ENCODE measurements at regions not wholly inside any gene's neighbourhood (a gene's known extent, or its start where the extent isn't known, plus 50 kb on each side); places are given as distances from the start of the nearest gene placed in this dataset.

DNA sequence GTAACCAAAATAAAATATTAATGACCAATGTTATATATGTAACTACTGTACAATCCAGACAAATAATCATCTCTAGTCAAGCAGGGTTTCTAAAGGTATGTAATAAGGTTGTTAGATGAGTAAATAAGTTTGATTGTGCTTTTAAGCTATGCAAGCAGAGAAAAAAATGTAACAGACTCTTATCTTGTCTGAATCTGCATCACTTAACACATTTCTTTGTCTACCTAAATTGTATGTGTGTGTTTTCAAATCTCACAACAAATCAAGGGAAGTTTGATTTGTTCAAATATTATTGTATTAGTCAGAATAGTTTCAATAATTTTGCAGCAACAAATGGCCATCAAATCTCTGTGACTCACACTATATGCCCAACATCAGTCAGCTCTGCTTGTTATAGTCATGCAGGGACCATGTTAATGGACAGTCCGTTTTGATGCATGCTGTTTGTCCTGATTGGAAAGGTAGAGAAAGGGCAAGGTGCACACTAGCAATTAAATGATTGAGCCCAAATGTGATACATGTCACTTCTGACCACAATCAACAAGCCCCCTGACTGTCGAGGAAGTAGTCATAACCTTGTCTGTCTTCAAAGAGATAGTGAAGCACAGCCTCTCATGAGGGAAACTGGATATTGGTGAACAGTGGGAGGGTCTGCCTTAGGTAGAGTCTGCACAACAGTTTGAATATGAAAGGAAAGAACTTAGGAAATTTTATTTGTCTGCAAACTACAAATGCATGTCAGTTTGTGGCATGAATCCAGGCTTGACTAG, 349.4 kb upstream of the SATB1 start:
- Histone ChIP-seq H3K9me3 (ENCODE audit: control insufficient read depth, insufficient read depth, low read depth, low read length) (no peaks in the 10 kb centered on the region), H3K27ac (ENCODE audit: low read depth, low read length) (no peak overlapping the region), H3K36me3 (ENCODE audit: control insufficient read depth, insufficient read depth, low read length) (no peaks in the 10 kb centered on the region), H3K4me3 (ENCODE audit: low read depth, low read length) (no peak overlapping the region), H3K4me1 (ENCODE audit: control insufficient read depth, insufficient read depth, low read length) (peaks cover 6% of the 10 kb centered on the region; the same call in 1 of the 2 replicates), H3K27me3 (ENCODE audit: control insufficient read depth, insufficient read depth, low read length) (no peaks in the 10 kb centered on the region), H3K9ac (ENCODE audit: low read length) (no peak overlapping the region)

DNA sequence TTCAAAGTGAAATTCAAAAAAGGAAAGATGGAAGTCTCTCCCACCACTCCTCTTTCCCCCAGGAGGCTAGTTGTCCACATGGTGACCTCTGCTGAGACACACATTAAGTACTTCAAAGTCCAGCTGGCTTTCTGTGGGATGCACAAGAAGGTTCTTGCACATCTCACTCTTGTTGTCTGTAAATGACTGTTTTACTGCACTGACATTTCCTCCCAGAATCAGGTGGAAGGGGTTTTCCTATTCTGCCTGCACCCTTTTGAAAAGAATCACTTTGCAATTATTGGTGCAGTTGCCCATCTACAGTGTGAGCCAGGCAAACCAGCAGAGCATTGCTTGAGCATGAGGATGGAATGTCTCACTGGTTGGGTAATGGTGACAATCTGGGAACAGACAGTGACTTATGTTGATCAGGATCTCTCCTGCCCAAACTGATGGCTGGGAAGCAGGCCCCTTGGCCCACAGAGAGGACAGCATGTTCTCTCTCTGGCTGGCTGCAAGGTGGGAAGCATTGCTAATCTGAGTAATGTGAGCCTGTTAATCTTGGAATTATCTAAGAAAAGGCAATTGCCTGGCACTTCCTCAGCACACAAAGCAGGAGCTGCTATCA, 347.7 kb upstream of the SATB1 start:
- Histone ChIP-seq H3K4me1 (ENCODE audit: control insufficient read depth, insufficient read depth, low read length) (peaks cover 6% of the 10 kb centered on the region; the same call in 1 of the 2 replicates), H3K9me3 (ENCODE audit: control insufficient read depth, insufficient read depth, low read depth, low read length) (no peaks in the 10 kb centered on the region), H3K27me3 (ENCODE audit: control insufficient read depth, insufficient read depth, low read length) (no peaks in the 10 kb centered on the region), H3K4me3 (ENCODE audit: low read depth, low read length) (no peak overlapping the region), H3K27ac (ENCODE audit: low read depth, low read length) (no peak overlapping the region), H3K9ac (ENCODE audit: low read length) (no peak overlapping the region), H3K36me3 (ENCODE audit: control insufficient read depth, insufficient read depth, low read length) (no peaks in the 10 kb centered on the region)

DNA sequence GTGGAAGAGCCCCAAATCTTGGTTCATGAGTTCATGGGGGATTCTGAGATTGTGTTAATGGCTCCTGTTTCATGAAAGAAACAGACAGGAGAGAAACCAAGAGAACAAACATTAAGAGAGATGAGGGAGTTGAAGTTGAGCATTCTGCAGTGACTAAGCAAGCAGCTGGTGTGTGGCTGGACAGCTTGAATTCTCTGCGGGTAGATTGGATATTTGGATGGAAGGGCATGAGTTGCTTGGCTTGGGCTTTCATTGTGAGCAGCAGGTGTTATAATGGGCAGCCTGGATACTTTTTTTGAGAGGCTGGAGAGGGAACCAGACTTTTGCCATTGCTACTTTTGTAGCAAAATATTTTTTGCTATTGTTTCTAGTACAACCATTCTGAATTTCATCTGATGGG, 346.8 kb upstream of the SATB1 start:
- Histone ChIP-seq H3K4me3 (ENCODE audit: low read depth, low read length) (no peak overlapping the region), H3K9ac (ENCODE audit: low read length) (no peak overlapping the region), H3K4me1 (ENCODE audit: control insufficient read depth, insufficient read depth, low read length) (peaks cover 6% of the 10 kb centered on the region; the same call in 1 of the 2 replicates), H3K36me3 (ENCODE audit: control insufficient read depth, insufficient read depth, low read length) (no peaks in the 10 kb centered on the region), H3K27me3 (ENCODE audit: control insufficient read depth, insufficient read depth, low read length) (no peaks in the 10 kb centered on the region), H3K27ac (ENCODE audit: low read depth, low read length) (no peak overlapping the region), H3K9me3 (ENCODE audit: control insufficient read depth, insufficient read depth, low read depth, low read length) (no peaks in the 10 kb centered on the region)

DNA sequence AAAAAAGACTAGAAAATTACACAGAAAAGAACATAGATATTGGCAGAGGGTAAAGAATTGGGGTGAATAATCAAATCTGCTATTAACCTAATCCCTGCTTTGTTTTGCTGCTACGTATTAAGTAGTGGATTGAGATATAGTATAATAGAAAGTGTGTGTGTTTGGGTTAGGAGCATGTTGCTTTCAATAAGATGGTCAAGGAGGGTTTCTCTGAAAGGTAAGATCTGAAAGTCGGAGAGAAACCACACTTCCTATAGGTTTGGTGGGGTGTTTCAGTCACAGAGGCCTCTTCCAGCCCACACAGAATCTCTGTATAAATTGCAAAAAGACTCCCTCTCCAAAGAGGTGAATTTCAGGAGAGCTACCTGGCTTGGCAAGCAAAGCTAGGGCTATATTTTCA, 345.7 kb upstream of the SATB1 start:
- no peak overlapping the region for H3K4me3 ChIP-seq (ENCODE audit: low read depth, low read length)
- H3K36me3 ChIP-seq (ENCODE audit: control insufficient read depth, insufficient read depth, low read length) = no peaks in the 10 kb centered on the region
- no peaks in the 10 kb centered on the region for H3K27me3 ChIP-seq (ENCODE audit: control insufficient read depth, insufficient read depth, low read length)
- no peak overlapping the region for H3K27ac ChIP-seq (ENCODE audit: low read depth, low read length)
- H3K4me1 ChIP-seq (ENCODE audit: control insufficient read depth, insufficient read depth, low read length) = peaks cover 6% of the 10 kb centered on the region; the same call in 1 of the 2 replicates
- no peak overlapping the region for H3K9ac ChIP-seq (ENCODE audit: low read length)
- H3K9me3 ChIP-seq (ENCODE audit: control insufficient read depth, insufficient read depth, low read depth, low read length) = no peaks in the 10 kb centered on the region

DNA sequence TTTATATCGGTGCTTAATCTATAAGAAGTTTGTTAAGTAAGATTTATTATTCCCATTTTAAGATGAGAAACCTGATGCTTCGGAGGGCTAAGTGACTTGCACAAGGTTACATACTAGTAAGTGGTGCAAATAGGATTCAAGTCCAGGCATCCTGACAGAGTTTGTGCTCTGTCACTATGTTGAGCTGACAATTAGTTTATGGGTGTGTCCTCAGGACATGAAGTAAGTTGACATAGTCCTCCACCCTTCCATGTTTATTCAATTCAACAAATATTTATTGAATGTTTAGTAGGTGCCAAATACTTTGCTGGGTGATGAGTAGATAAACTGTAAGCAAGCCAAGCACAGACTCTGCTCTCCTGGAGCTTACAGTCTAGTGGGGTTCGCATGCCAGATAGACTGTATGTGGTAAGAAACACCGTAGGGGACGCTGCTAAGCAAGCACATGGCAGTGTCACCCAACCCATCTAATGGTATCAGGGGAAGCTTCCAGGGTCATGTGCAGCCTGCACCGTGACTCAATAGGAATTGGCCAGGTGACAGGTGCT, 342.7 kb upstream of the SATB1 start:
- H3K27me3 ChIP-seq (ENCODE audit: control insufficient read depth, insufficient read depth, low read length) = no peaks in the 10 kb centered on the region
- H3K36me3 ChIP-seq (ENCODE audit: control insufficient read depth, insufficient read depth, low read length) = no peaks in the 10 kb centered on the region
- H3K9me3 ChIP-seq (ENCODE audit: control insufficient read depth, insufficient read depth, low read depth, low read length) = no peaks in the 10 kb centered on the region
- no peak overlapping the region for H3K9ac ChIP-seq (ENCODE audit: low read length)
- H3K4me3 ChIP-seq (ENCODE audit: low read depth, low read length) = no peak overlapping the region
- H3K27ac ChIP-seq (ENCODE audit: low read depth, low read length) = no peak overlapping the region
- no peaks in the 10 kb centered on the region for H3K4me1 ChIP-seq (ENCODE audit: control insufficient read depth, insufficient read depth, low read length)

DNA sequence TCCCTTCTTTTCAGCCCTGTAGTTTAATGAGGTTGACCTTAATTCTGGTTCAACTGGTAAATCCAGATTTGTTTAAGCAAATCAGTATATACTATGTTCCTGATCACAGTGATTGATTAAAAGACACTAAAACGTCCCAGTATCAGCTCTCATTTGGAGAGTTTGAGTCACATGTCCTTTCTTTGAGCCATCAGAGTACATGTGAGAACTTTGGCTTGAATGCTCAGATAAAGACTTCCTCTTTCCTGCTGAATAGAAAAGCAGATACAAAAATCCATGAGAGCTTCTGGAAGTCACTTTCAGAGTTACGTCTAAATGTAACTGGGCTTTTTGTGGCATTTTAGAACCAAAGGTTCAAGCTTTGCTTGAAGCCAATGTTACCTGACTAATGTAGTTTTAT, 341.8 kb upstream of the SATB1 start:
- Histone ChIP-seq H3K36me3 (ENCODE audit: control insufficient read depth, insufficient read depth, low read length) (no peaks in the 10 kb centered on the region), H3K27me3 (ENCODE audit: control insufficient read depth, insufficient read depth, low read length) (no peaks in the 10 kb centered on the region), H3K9ac (ENCODE audit: low read length) (no peak overlapping the region), H3K4me1 (ENCODE audit: control insufficient read depth, insufficient read depth, low read length) (no peaks in the 10 kb centered on the region), H3K4me3 (ENCODE audit: low read depth, low read length) (no peak overlapping the region), H3K9me3 (ENCODE audit: control insufficient read depth, insufficient read depth, low read depth, low read length) (no peaks in the 10 kb centered on the region), H3K27ac (ENCODE audit: low read depth, low read length) (no peak overlapping the region)

DNA sequence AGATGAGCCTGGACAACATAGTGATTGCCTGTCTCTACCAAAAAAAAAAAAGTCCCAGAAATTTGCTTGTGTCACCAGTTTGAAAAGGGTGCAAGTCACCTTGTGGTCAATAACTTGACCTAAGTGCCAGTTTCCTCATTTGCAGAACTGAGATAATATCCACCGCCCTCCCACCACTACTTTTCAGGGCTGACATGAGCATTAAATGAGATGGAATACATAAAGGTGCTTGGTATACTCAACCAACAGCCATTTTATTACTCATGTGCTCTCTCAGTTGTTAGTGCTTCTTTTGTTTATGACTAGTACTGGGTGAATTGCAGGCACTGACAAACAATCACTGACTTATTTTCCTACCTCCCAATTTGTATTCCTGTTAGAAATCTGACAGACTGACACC, 340.5 kb upstream of the SATB1 start:
- Histone ChIP-seq H3K9me3 (ENCODE audit: control insufficient read depth, insufficient read depth, low read depth, low read length) (no peaks in the 10 kb centered on the region), H3K9ac (ENCODE audit: low read length) (no peak overlapping the region), H3K4me1 (ENCODE audit: control insufficient read depth, insufficient read depth, low read length) (no peaks in the 10 kb centered on the region), H3K4me3 (ENCODE audit: low read depth, low read length) (no peak overlapping the region), H3K36me3 (ENCODE audit: control insufficient read depth, insufficient read depth, low read length) (no peaks in the 10 kb centered on the region), H3K27me3 (ENCODE audit: control insufficient read depth, insufficient read depth, low read length) (no peaks in the 10 kb centered on the region), H3K27ac (ENCODE audit: low read depth, low read length) (no peak overlapping the region)

DNA sequence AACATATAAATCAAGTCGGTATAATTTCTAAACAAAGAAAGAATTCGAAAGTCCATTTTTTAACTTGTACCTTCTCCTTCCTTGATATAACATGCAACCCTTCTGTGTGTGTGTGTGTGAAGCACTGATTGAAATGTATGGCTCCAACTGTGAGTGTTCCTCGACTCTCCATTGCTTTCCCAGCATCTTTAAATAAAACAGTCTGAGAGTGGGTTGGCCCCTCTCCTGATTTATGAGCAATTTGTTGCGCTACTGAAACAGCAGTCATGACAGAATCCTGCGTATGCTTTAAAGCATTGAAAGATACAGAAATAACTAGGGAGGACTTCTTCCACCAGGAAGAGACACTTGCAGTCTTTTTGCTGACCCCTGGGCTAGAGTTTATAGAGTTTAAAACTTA, 340.0 kb upstream of the SATB1 start:
- no peaks in the 10 kb centered on the region for H3K4me1 ChIP-seq (ENCODE audit: control insufficient read depth, insufficient read depth, low read length)
- H3K9me3 ChIP-seq (ENCODE audit: control insufficient read depth, insufficient read depth, low read depth, low read length) = no peaks in the 10 kb centered on the region

DNA sequence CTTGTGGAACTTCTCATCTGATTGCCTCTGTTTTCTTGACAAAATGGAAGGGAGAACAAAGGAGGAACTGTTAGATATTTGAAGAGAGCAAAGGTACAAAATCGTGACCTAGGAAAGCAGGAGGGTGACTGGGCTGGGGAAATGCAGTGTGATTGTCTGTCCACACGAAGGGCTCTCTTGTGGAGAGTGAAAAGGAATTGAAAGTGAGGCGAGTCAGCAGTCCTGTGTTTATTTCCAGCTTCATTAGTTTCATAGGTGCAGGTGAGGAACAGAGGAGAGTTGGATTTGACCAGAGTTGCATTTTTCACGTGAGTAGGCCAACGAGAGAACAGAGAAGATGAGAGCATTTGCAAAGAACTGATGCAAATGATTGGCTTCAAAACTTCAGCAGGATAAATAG, 336.4 kb upstream of the SATB1 start:
- no peaks in the 10 kb centered on the region for H3K4me1 ChIP-seq (ENCODE audit: control insufficient read depth, insufficient read depth, low read length)
- no peak overlapping the region for H3K9ac ChIP-seq (ENCODE audit: low read length)
- H3K27ac ChIP-seq (ENCODE audit: low read depth, low read length) = no peak overlapping the region
- no peaks in the 10 kb centered on the region for H3K36me3 ChIP-seq (ENCODE audit: control insufficient read depth, insufficient read depth, low read length)
- no peaks in the 10 kb centered on the region for H3K27me3 ChIP-seq (ENCODE audit: control insufficient read depth, insufficient read depth, low read length)
- H3K9me3 ChIP-seq (ENCODE audit: control insufficient read depth, insufficient read depth, low read depth, low read length) = no peaks in the 10 kb centered on the region
- H3K4me3 ChIP-seq (ENCODE audit: low read depth, low read length) = no peak overlapping the region

More for the DNA sequence above, 340.0 kb upstream of the SATB1 start:
- Histone ChIP-seq H3K27me3 (ENCODE audit: control insufficient read depth, insufficient read depth, low read length) (no peaks in the 10 kb centered on the region), H3K4me3 (ENCODE audit: low read depth, low read length) (no peak overlapping the region), H3K36me3 (ENCODE audit: control insufficient read depth, insufficient read depth, low read length) (no peaks in the 10 kb centered on the region), H3K9ac (ENCODE audit: low read length) (no peak overlapping the region), H3K27ac (ENCODE audit: low read depth, low read length) (no peak overlapping the region)

DNA sequence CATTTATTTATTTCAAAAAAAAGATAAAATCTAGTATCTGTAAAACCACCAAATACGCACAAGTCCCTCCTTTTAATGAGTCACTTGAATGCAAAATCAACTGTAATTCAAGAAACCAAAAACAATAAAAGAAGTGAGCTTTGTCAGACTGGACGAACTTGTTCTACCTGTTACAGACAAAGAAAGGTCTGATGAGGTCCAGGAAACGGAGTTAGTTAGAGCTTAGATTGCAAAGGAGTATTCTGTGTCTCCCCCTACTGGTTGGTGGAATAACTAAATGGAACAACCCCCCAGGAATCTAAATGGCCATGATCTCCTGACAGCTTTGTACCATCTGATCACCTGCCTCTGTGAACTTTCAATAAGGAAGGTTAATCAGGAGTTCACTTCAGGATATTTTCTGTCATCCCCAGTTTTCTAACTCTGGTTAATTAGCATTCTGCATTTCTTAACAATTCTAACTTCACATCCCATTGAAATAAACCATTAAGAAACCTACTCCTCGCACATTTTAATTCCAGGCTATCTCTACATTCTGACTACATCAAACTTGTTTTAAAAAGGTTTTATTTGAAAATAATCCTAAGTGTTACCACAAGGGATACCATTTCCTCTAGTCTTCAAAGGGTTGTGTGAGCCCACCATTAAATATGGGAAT, 333.0 kb upstream of the SATB1 start:
- Histone ChIP-seq H3K9me3 (ENCODE audit: control insufficient read depth, insufficient read depth, low read depth, low read length) (no peaks in the 10 kb centered on the region), H3K4me3 (ENCODE audit: low read depth, low read length) (no peak overlapping the region), H3K27me3 (ENCODE audit: control insufficient read depth, insufficient read depth, low read length) (no peaks in the 10 kb centered on the region), H3K4me1 (ENCODE audit: control insufficient read depth, insufficient read depth, low read length) (no peaks in the 10 kb centered on the region), H3K36me3 (ENCODE audit: control insufficient read depth, insufficient read depth, low read length) (no peaks in the 10 kb centered on the region), H3K9ac (ENCODE audit: low read length) (no peak overlapping the region), H3K27ac (ENCODE audit: low read depth, low read length) (no peak overlapping the region)

DNA sequence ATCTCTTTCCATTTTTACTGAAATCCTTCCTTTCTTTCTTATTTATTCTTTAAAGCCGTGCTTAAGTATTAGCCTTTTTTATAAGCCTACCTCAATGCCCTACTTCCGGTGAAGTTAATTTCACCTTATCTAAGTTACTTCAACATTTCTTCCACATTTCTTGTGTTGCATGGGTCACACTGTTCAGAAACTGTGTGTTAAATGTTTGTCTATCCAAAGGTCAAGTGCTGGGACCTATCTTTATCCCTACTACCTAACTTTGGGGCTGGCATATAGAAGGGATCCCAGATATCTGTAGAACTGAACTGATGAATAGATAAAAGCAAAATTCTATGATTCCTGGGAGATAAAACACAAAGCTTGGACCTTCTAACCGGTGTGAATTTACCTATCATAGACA, 332.3 kb upstream of the SATB1 start:
- Histone ChIP-seq H3K27ac (ENCODE audit: low read depth, low read length) (no peak overlapping the region), H3K4me3 (ENCODE audit: low read depth, low read length) (no peak overlapping the region), H3K9ac (ENCODE audit: low read length) (no peak overlapping the region), H3K27me3 (ENCODE audit: control insufficient read depth, insufficient read depth, low read length) (no peaks in the 10 kb centered on the region), H3K9me3 (ENCODE audit: control insufficient read depth, insufficient read depth, low read depth, low read length) (no peaks in the 10 kb centered on the region), H3K36me3 (ENCODE audit: control insufficient read depth, insufficient read depth, low read length) (no peaks in the 10 kb centered on the region), H3K4me1 (ENCODE audit: control insufficient read depth, insufficient read depth, low read length) (no peaks in the 10 kb centered on the region)

All from HUES6 (cell line).